ENCODE measurements at regions not wholly inside any gene's neighbourhood (a gene's known extent, or its start where the extent isn't known, plus 50 kb on each side); places are given as distances from the start of the nearest gene placed in this dataset.

DNA sequence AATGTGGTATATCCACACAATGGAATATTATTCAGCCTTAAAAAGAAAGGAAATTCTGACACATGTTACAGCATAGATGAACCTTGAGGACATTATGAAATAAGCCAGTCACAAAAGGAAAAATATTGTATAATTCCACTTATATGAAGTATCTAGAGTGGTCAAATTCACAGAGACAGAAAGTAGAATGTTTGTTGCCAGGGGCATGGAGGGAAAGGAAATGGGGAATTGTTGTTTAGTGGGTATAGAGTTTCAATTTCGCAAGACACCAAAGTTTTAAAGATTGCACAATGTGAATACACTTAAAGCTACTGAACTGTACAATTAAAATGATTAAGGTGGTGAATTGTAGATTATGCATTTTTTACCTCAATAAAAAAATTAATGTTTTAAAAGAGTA is 92.9 kb downstream of the TXNL1 start:
- Mint-ChIP-seq H3K27me3 (ENCODE audit: low read depth) (no peaks in the 10 kb centered on the region), H3K36me3 (ENCODE audit: low read depth) (no peaks in the 10 kb centered on the region), H3K4me1 (peaks cover 12% of the 10 kb centered on the region), H3K27ac (ENCODE audit: unreplicated experiment) (no peak overlapping the region), H3K4me3 (no peak overlapping the region), H3K9me3 (peaks cover 2% of the 10 kb centered on the region)
- DNase-seq (ENCODE audit: low read depth, low spot score): no peak
- TF ChIP-seq, protein P1, sequence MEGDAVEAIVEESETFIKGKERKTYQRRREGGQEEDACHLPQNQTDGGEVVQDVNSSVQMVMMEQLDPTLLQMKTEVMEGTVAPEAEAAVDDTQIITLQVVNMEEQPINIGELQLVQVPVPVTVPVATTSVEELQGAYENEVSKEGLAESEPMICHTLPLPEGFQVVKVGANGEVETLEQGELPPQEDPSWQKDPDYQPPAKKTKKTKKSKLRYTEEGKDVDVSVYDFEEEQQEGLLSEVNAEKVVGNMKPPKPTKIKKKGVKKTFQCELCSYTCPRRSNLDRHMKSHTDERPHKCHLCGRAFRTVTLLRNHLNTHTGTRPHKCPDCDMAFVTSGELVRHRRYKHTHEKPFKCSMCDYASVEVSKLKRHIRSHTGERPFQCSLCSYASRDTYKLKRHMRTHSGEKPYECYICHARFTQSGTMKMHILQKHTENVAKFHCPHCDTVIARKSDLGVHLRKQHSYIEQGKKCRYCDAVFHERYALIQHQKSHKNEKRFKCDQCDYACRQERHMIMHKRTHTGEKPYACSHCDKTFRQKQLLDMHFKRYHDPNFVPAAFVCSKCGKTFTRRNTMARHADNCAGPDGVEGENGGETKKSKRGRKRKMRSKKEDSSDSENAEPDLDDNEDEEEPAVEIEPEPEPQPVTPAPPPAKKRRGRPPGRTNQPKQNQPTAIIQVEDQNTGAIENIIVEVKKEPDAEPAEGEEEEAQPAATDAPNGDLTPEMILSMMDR (conservative IDR thresholded peaks at IDR 0.05): no peak

DNA sequence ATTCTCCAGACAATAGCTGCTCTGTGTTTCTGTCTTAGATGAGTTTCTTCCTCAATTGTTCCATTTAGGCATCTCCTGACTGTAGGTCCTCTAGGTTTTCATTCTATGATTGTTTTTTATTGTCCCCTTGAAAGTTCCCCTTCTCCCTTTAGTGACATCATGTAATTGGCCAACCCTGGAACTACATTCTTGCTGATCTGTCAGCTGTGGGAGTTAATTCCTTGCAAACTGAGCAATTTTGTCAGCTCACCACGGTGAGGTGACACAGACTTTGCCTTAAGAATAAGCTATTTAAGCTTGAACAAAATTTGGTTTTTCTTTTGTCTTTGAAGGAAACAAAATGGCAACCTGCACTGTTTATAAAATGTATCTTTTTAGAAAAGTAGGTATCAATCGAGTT is 95.9 kb downstream of the TXNL1 start:
- TF ChIP-seq, protein P1 (conservative IDR thresholded peaks at IDR 0.05): no peak
- Mint-ChIP-seq H3K27ac (ENCODE audit: unreplicated experiment) (no peak overlapping the region), H3K27me3 (ENCODE audit: low read depth) (no peaks in the 10 kb centered on the region), H3K36me3 (ENCODE audit: low read depth) (no peaks in the 10 kb centered on the region), H3K4me1 (peaks cover 12% of the 10 kb centered on the region), H3K4me3 (no peak overlapping the region), H3K9me3 (peaks cover 2% of the 10 kb centered on the region)
- no peak for DNase-seq (ENCODE audit: low read depth, low spot score)

DNA sequence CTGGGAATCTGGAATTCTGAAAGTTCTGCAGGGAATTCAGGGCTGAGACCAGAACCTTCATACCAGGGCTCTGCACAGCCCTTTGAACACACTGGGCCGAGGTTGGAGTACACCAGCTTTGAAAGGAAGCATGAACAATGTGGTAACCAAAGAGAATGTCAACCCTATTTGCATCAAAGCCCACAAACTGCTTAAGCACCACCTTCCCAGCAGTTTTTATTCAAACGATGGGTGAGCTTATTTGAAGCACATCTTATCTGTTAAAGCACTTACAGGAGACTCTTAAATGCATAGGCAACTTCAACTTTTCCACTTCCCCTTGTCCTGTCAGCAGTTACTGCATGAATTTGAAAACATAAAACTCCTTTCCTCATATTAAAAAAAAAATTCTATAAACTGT is 96.6 kb downstream of the TXNL1 start:
- Mint-ChIP-seq H3K27ac (ENCODE audit: unreplicated experiment) (no peak overlapping the region), H3K4me1 (peaks cover 12% of the 10 kb centered on the region), H3K27me3 (ENCODE audit: low read depth) (no peaks in the 10 kb centered on the region), H3K36me3 (ENCODE audit: low read depth) (no peaks in the 10 kb centered on the region), H3K4me3 (no peak overlapping the region), H3K9me3 (peaks cover 2% of the 10 kb centered on the region)
- TF ChIP-seq, protein P1 (conservative IDR thresholded peaks at IDR 0.05): no peak
- DNase-seq (ENCODE audit: low read depth, low spot score): no peak

DNA sequence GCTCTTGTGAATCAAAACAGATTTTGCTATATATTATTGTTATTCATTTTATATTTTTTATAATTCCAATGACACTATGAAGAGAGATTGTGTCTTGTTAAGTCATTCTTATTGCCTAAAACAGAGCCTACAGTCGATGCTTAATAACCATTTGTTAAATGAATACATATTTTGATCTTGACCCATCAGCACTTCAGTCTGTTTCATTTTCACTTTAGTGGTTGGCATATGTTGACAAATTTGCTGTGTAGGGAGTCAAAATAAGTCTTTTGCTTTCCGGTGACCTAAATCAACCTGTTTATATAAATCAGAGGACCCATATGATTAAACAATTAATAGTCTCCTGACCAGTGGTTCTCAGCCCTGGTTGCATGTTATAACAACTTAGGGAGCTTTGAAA is 97.1 kb downstream of the TXNL1 start:
- H3K27me3 Mint-ChIP-seq (ENCODE audit: low read depth): no peaks in the 10 kb centered on the region
- peaks cover 2% of the 10 kb centered on the region for H3K9me3 Mint-ChIP-seq
- no peak overlapping the region for H3K27ac Mint-ChIP-seq (ENCODE audit: unreplicated experiment)
- DNase-seq (ENCODE audit: low read depth, low spot score): no peak
- TF ChIP-seq, protein P1 (conservative IDR thresholded peaks at IDR 0.05): no peak
- H3K4me3 Mint-ChIP-seq: no peak overlapping the region
- peaks cover 12% of the 10 kb centered on the region for H3K4me1 Mint-ChIP-seq
- H3K36me3 Mint-ChIP-seq (ENCODE audit: low read depth): no peaks in the 10 kb centered on the region

DNA sequence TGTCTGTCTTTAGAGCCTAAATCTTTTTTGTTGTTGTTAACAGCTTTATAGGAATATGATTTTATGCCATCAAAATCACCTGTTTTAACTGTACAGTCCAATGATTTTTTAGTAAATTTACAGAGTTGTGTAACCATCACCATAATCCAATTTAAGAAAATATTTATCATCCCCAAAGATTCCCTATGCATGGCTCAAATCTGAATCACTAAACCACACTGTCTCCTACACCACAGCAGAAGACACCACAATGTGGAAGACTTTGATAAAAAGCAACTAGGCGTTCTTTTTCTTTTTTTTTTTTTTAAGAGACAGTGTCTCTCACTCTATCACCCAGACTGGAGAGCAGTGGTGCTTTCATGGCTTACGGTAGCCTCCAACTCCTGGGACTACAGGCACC is 99.6 kb downstream of the TXNL1 start:
- no peaks in the 10 kb centered on the region for H3K36me3 Mint-ChIP-seq (ENCODE audit: low read depth)
- H3K4me1 Mint-ChIP-seq: peaks cover 12% of the 10 kb centered on the region
- H3K27me3 Mint-ChIP-seq (ENCODE audit: low read depth): no peaks in the 10 kb centered on the region
- H3K4me3 Mint-ChIP-seq: no peak overlapping the region
- DNase-seq (ENCODE audit: low read depth, low spot score): no peak
- no peak overlapping the region for H3K27ac Mint-ChIP-seq (ENCODE audit: unreplicated experiment)
- no peaks in the 10 kb centered on the region for H3K9me3 Mint-ChIP-seq
- TF ChIP-seq, protein P1 (conservative IDR thresholded peaks at IDR 0.05): no peak
